ENCODE measurements at regions not wholly inside any gene's neighbourhood (a gene's known extent, or its start where the extent isn't known, plus 50 kb on each side); places are given as distances from the start of the nearest gene placed in this dataset.
A peak's percentile ranks its signal among the peaks of the same experiment; 100 is the strongest.

GRCh38 chr5:174338185-174339010 lies 292.9 kb downstream of the NSG2 start:
- no peak for DNase-seq

- DNase-seq = no peak
Observed at GRCh38 chr5:174339130-174339529, 293.6 kb downstream of the NSG2 start.

GRCh38 chr5:174340226-174340625 lies 294.7 kb downstream of the NSG2 start:
- no peak for DNase-seq

- no peak for DNase-seq
Observed at GRCh38 chr5:174342696-174343095, 297.2 kb downstream of the NSG2 start.

- no peak for DNase-seq
Observed at GRCh38 chr5:174343826-174344225, 298.3 kb downstream of the NSG2 start.

GRCh38 chr5:174344335-174344734 lies 298.8 kb downstream of the NSG2 start:
- peak; percentile 17 for DNase-seq

GRCh38 chr5:174347183-174347582 lies 301.7 kb downstream of the NSG2 start:
- no peak for DNase-seq

GRCh38 chr5:174348311-174348981 lies 302.9 kb downstream of the NSG2 start:
- DNase-seq = no peak

- DNase-seq = no peak
Observed at GRCh38 chr5:174352681-174353080, 307.2 kb downstream of the NSG2 start.

- DNase-seq = no peak
Observed at GRCh38 chr5:174354571-174354970, 309.1 kb downstream of the NSG2 start.

- DNase-seq = no peak
Observed at GRCh38 chr5:174355208-174355612, 309.7 kb downstream of the NSG2 start.

- no peak for DNase-seq
Observed at GRCh38 chr5:174355995-174356394, 310.5 kb downstream of the NSG2 start.

GRCh38 chr5:174356536-174356935 lies 311.0 kb downstream of the NSG2 start:
- no peak for DNase-seq

- no peak for DNase-seq
Observed at GRCh38 chr5:174358276-174358675, 312.8 kb downstream of the NSG2 start.

GRCh38 chr5:174359071-174359470 lies 313.6 kb downstream of the NSG2 start:
- DNase-seq = no peak

- DNase-seq = no peak
Observed at GRCh38 chr5:174362514-174362913, 317.0 kb downstream of the NSG2 start.

GRCh38 chr5:174363934-174364333 lies 318.4 kb downstream of the NSG2 start:
- DNase-seq = no peak

GRCh38 chr5:174364676-174365075 lies 319.2 kb downstream of the NSG2 start:
- no peak for DNase-seq

- no peak for DNase-seq
Observed at GRCh38 chr5:174371600-174372094, 326.1 kb downstream of the NSG2 start.

GRCh38 chr5:174374206-174374605 lies 328.7 kb downstream of the NSG2 start:
- DNase-seq = no peak

- DNase-seq = no peak
Observed at GRCh38 chr5:174376056-174376455, 330.6 kb downstream of the NSG2 start.

GRCh38 chr5:174376726-174377373 lies 331.3 kb downstream of the NSG2 start:
- no peak for DNase-seq

GRCh38 chr5:174378121-174378874 lies 332.8 kb downstream of the NSG2 start:
- DNase-seq = no peak

Data from NCI-H526 treated with DMSO at 0.1 percent for 48 hours (cell line).